Epithelial cell of proximal tubule (primary cell): ENCODE measurements at regions not wholly inside any gene's neighbourhood (a gene's known extent, or its start where the extent isn't known, plus 50 kb on each side); places are given as distances from the start of the nearest gene placed in this dataset.

Source experiments
- DNase-seq: peaks from one replicate; pipeline ENCODE4 v3.0.0-alpha.2; 2011; ENCODE audit warnings: low read depth
- H3K4me3 ChIP-seq: 2 replicates; pipeline ENCODE4 v1.5.1; 2011; ENCODE audit warnings: low read depth, mild to moderate bottlenecking, low read length
- CTCF ChIP-seq: conservative IDR thresholded peaks from 2 replicates; pipeline ENCODE4 v1.5.1; 2012; ENCODE audit warnings: low read depth, mild to moderate bottlenecking, low read length

DNA sequence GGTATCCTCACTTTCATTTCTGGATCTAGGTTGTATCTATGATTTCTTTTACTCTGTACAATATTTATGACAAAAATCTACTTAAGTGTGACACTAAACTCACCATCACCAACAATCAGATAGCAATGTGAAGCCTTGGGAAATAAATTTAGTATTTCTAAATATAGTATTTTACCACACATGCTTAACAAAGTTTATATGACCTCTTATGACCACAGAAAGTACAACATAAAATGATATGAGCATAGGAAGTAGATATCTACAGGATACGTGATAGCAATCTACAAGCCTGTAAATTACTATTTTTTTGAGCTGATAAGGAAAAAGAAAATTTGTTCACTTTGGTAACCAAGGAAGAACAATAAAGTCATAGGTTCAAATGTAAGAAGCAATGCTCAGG is 910.4 kb upstream of the CITED2 start:
- DNase-seq, result no peak
- H3K4me3 ChIP-seq, result no peak overlapping the region
- TF ChIP-seq CTCF, result no peak

DNA sequence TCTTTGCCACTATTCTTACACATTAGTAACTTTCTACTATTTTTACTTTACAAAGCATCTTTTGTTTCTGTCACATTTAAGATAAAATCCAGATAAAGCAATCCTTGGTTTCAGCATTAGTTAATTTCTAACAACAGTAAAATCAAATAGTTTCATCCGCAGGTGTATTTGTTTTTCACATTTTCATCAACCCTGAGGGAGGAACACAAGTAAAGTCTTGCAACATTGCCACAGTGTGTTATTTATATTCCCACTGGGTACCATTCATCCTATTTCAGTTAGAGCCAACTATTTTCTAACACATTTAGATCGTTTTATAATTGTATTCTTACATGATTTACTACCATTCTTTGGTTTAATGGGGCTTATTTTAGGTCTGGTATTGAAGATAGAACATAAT is 908.7 kb upstream of the CITED2 start:
- H3K4me3 ChIP-seq, result no peak overlapping the region
- no peak for DNase-seq
- no peak for TF ChIP-seq CTCF

DNA sequence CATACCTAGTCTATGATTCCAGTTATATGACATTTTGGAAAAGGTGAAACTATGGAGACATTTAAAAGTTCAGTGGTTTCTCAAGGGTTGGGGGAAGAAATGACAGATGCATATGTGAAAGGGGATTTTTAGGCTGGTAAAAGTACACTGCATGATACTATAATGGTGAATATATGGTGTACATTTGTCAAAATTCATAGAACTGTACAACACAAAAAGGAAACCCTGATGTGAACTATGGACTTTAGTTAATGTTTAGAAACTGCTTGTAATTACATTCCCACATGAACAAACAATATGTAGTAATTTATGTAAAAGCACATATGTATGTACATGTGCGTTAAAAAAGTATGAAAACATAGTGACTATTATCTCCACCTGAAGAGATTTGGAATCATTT is 907.3 kb upstream of the CITED2 start:
- no peak for TF ChIP-seq CTCF
- H3K4me3 ChIP-seq, result no peak overlapping the region
- no peak for DNase-seq

DNA sequence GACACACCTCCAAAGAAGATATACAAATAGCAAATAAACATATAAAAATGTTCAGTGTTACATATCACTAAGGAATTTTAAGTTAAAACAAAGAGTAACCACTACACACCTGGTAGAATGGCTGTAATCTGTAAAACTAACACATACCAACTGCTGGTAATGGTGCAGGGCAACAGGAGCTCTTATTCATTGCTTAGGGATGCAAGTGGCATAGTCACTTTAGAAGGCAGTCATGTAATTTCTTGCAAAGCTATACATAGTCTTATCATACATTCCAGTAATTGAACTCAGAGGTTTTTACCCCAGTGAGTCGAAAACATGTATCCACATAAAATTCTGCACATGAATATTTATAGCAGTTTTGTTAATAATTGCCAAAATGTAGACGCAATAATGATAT is 906.8 kb upstream of the CITED2 start:
- DNase-seq, result peak; percentile 32
- H3K4me3 ChIP-seq, result no peak overlapping the region
- TF ChIP-seq CTCF, result no peak

DNA sequence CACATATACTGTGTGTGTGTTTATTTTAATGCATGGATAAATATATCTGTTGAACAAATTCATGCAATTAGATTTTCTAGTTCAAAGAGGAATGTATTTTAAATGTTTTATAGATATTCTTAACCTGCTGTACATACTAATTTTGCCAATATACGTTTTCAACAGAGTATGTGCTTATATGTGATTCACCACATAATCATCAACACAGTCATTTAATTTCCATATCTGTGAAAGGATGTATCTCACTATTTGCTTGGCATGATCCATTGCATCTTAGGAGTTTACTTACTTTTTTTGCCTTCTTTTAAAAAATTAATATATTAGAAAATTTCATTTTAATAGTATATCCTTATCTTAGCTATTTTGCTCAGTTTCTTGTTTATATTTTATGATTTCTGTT is 902.3 kb upstream of the CITED2 start:
- DNase-seq, result no peak
- no peak overlapping the region for H3K4me3 ChIP-seq
- no peak for TF ChIP-seq CTCF

- no peak for DNase-seq
- H3K4me3 ChIP-seq, result no peak overlapping the region
- no peak for TF ChIP-seq CTCF
These were observed 901.7 kb upstream of the CITED2 start for GRCh38 chr6:140276133-140276532.

- DNase-seq, result no peak
- H3K4me3 ChIP-seq, result no peak overlapping the region
- TF ChIP-seq CTCF, result no peak
These were observed 901.3 kb upstream of the CITED2 start for GRCh38 chr6:140275725-140276124.
